Cardiac fibroblast (primary cell): ENCODE measurements at regions not wholly inside any gene's neighbourhood (a gene's known extent, or its start where the extent isn't known, plus 50 kb on each side); places are given as distances from the start of the nearest gene placed in this dataset.
A peak's percentile ranks its signal among the peaks of the same experiment; 100 is the strongest.

Experiments
- DNase-seq, 2 donors: peaks; one replicate each; pipeline versions ENCODE4 v3.0.0 to v3.0.0-alpha.2; 2010; ENCODE audit warnings: low read depth in 2 of 2
- H3K4me3 ChIP-seq, 2 donors: replicated peaks in 1 of 2; 1 replicate in 1 of 2; 2 replicates in 1 of 2; pipeline ENCODE4 v1.5.1; 2011; ENCODE audit warnings: low read depth in 2 of 2, low read length in 2 of 2, mild to moderate bottlenecking in 2 of 2, moderate library complexity in 1 of 2
- CTCF ChIP-seq: IDR thresholded peaks from one replicate; pipeline ENCODE4 v1.5.1; 2011; ENCODE audit warnings: low read depth, mild to moderate bottlenecking, low read length, inconsistent platforms

- no peak for DNase-seq
- no peak overlapping the region for H3K4me3 ChIP-seq
- TF ChIP-seq CTCF, result no peak
Observed at GRCh38 chr12:82069931-82070514, 288.2 kb downstream of the CCDC59 start.

GRCh38 chr12:82058197-82058596 lies 299.0 kb upstream of the PPFIA2 start:
- TF ChIP-seq CTCF, result no peak
- DNase-seq, result no peak
- H3K4me3 ChIP-seq, result no peak overlapping the region

GRCh38 chr12:82057770-82058169 lies 298.6 kb upstream of the PPFIA2 start:
- no peak for DNase-seq
- TF ChIP-seq CTCF, result no peak

GRCh38 chr12:82055391-82055790 lies 296.2 kb upstream of the PPFIA2 start:
- no peak for TF ChIP-seq CTCF
- H3K4me3 ChIP-seq, result no peak overlapping the region
- no peak for DNase-seq

More at GRCh38 chr12:82057770-82058169, 298.6 kb upstream of the PPFIA2 start:
- no peak overlapping the region for H3K4me3 ChIP-seq

- no peak overlapping the region for H3K4me3 ChIP-seq
- no peak for TF ChIP-seq CTCF
- no peak for DNase-seq
Observed at GRCh38 chr12:82054566-82054965, 295.4 kb upstream of the PPFIA2 start.

GRCh38 chr12:82047446-82047845 lies 288.3 kb upstream of the PPFIA2 start:
- no peak overlapping the region for H3K4me3 ChIP-seq
- TF ChIP-seq CTCF, result no peak
- peak in 1 of 2 donors; percentile 0 for DNase-seq
